HG03520 (cell line): ENCODE measurements at regions not wholly inside any gene's neighbourhood (a gene's known extent, or its start where the extent isn't known, plus 50 kb on each side); places are given as distances from the start of the nearest gene placed in this dataset.
A peak's percentile ranks its signal among the peaks of the same experiment; 100 is the strongest.
"Not testable (repeated sequence)": the region's sequence is repeated elsewhere in the genome, so short reads cannot be mapped to it uniquely, and the experiment has no call there.

Experiments used
- ATAC-seq: cut with Tn5 transposase; IDR thresholded peaks from one replicate; pipeline ENCODE4 v1.9.1; 2021; ENCODE audit warnings: mild to moderate bottlenecking, moderate library complexity; ENCODE audit not compliant: unreplicated experiment

- peak; percentile 81 for ATAC-seq
Observed at GRCh38 chr2:17202628-17203027, 315.6 kb downstream of the RAD51AP2 start.

DNA sequence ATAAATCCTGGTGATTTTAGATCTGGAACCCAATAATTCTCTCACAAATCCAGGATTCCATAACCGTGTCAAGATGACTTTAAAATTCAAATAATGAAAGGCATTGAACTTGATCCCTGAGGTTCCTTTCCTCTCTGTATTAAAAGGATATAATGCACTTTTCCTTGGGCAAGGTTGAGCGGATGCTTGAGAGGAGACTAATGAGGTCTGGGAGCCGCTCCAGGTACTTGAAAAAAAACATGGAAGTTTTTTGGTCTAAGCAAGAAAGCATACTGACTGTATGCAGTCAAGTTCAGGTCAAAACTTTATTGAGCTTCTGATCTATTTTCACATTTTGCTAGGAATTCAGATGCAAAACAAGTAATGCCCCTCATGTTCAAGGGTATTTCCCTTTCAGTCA, 318.5 kb downstream of the RAD51AP2 start:
- ATAC-seq = no peak

- ATAC-seq = no peak
Observed at GRCh38 chr2:17196380-17196779, 321.9 kb downstream of the RAD51AP2 start.

GRCh38 chr2:17195016-17195415, 323.2 kb downstream of the RAD51AP2 start:
- no peak for ATAC-seq

- no peak for ATAC-seq
Observed at GRCh38 chr2:17194083-17194482, 324.2 kb downstream of the RAD51AP2 start.

DNA sequence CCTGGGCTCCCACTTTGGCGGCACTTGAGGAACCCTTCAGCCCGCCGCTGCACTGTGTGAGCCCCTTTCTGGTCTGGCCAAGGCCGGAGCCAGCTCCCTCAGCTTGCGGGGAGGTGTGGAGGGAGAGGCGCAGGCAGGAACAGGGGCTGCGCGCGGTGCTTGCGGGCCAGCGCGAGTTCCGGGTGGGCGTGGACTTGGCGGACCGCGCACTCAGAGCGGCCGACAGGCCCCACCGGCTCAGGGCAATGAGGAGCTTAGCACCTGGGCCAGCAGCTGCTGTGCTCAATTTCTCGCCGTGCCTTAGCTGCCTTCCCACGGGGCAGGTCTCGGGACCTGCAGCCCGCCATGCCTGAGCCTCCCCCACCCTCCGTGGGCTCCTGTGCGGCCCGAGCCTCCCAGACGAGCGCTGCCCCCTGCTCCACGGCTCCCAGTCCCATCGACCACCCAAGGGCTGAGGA, 324.8 kb downstream of the RAD51AP2 start:
- not testable (repeated sequence) for ATAC-seq

DNA sequence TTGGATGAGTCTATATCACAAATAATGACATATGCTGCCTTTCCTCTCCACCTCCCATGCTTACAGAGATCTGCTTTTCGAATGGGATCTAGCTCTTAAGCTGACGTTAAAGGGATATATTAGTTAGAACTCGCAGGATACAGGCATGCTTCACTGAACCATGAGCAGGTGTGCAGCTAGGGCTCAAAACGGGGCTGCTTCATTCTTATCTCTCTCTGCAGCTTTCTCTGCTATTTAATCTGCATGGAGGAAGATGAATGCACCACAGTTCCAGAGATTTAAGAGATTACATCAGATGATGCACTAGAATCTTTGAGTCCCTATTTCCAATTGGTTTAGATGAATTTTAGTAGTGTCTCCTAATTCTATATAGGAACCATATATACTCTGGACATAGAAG, 327.0 kb downstream of the RAD51AP2 start:
- no peak for ATAC-seq

DNA sequence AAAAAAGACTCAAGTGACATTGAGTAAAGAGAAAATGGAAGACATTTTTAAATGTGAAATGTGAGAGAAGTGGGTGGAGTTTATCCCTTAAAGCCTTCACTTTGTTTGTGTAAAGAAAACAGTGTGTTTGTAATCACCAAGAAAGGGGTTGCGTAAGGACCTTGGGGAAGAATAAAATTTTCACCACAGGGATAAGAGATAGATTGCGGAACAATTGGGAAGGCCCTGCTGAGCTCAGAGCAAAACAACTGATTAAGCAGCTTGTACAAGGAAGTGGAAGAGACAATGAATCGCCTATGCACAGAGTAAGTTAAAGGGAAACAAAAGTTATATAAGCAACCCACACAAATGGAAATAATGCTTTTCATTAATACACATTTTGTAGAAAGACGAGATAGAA, 327.7 kb downstream of the RAD51AP2 start:
- ATAC-seq = no peak

DNA sequence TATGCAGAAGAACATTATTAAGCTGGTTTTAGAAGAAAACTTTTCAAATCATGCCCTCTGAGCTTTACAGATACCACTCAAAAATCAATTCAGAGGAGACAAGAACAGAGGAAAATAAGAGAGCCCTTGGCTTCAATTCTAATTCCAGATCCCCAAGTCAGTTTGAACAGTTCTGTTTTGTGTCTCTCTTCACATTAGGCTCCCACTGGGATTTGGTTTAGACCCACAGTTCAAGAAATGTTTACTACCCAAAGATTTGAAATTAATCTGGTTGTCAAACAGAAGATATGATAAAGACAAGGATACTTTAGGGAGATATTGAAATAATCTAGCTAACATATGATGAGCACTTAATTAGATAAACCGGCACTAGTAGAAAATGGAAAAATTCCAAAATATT, 329.5 kb downstream of the RAD51AP2 start:
- ATAC-seq = no peak

DNA sequence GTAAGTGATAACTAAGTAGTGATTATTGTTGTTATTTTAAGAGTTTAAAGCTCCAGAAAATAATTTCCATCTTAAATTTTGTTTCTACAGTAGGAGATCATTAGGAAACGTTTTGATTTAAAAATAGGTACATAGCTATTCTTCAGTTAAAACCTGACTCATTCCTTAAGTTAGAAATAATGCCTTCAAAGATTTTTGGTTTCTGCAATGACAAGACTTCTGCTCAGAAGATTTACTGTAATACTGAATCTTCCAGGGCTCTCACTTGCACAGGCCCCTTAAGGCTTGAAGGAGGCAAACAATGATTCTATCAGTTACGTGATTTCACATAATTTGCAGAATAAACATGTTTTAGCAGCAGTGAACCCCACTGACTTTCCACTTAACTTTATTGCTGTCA, 333.7 kb downstream of the RAD51AP2 start:
- no peak for ATAC-seq

DNA sequence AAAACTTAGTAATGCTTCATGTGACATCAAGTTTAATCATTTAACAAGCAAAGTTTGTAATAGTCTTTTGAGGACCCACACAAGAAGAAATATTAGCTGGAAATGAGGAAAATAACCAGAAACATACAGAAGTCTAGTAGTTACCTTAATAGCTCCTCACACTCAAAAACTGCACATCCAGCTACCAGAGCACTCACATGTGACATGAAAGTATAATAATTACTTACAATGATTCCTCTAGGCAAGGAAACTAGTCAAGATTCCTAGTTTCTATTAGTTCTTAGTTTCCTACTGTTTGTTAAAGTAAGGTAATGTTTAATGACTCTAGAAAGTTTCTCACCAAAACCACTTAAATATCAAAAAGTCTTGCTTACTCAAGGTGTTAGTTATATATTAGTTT, 335.8 kb downstream of the RAD51AP2 start:
- ATAC-seq = no peak

DNA sequence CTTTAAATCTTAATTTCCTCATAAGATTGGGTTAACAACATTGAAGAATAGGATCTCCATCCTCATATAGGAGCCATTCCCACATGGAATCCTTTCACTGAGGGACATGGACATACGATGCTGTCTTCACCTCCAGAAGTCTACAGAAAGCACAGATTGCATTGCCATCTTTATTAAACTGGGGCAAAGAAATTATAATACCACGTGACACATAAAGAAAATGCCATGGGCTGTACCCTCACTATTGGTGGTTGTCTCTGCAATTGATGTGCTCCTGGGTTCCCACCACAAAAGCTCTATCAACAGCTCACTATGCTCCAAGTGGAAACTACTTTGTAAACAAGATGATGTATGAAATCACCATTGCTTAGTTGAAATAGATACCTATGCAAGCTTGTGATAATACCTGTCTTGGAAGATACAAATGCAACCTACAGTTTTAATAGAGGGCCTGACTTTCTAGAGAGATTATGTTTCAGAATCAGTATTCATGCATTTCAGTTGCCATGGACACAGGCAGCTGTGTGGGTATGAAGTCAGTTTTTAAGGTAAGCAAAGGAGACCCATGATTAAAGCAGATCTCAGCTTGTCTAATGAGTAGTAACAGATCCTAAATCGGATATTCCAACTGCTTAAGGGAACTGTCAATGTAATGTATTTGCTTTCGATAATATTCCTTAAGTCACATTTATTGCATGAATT, 337.0 kb downstream of the RAD51AP2 start:
- no peak for ATAC-seq

DNA sequence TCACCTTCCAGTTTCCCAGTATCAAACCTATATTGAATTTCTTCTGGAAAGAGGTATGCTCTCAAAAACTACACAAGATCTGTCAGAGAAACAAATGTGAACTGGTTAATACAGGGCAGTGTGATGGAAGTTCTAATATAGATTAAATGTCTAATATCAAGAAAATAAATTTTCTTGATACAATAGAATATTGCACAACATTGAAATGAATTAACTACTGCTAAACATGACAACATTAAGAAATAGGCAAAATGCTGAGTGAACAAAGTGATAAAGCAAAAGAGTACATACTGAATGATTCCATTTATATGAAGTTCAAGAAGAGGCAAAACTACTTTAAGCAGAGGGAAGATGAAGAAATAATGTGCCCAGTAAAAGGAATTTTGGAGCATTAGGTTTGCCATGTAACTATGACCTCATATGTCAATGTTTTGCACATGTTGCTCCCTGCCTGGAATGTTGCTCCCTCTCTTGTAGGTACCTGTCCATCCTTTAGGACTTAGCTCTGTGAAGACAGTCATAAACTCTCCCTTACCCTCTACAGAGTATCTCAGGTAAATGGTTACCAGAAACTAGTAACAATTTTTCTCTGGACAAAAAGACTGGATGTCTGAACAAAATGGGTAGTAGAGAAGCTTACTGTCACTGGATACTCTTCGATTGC, 339.0 kb downstream of the RAD51AP2 start:
- ATAC-seq = no peak

DNA sequence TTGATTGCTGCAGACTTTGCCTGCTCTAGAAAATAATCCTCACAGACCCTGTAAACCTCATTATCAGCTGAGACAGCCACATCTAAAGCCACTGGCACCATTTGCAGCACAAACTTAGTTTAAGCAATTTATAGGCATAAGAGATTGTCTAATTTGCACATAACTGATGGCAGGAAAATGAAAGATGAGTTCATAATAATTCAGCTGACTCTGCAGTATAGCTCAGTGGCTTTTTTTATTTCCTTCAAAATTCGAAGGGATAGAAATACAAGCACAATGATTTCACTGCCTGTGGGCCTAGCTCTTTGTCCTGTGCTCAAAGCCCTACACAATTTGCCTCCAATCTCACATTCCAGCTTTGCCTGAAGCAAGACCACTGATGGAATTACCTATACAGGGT, 341.2 kb downstream of the RAD51AP2 start:
- ATAC-seq = no peak

DNA sequence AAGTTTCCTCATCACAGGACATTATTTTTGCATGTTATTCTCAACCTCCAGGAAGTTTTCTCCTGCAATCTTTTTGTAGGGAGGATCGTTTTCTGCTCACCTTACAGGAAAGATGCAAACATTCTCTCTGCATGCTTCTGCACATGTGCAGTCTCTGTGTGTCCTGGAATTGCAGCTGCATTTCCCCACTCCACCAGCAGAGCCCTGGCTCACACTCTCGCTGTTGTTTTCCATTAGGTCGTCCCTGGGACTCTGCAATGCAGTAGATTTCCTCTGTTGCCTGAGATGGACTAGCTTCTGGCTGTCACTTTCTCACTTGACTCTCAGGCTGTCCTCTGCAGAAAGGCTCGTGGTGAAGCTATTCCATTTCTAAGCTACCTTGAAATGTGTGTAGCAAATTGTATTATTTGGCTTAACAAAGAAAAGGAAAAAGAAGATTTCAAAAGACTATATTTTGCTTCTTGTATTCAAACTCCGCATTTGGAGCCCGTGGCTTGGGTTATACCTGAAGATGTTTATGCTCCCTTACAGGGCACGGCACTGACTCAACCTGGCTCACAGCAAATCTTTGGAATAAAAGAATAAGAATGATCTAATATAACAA, 346.7 kb downstream of the RAD51AP2 start:
- ATAC-seq = peak; percentile 69

DNA sequence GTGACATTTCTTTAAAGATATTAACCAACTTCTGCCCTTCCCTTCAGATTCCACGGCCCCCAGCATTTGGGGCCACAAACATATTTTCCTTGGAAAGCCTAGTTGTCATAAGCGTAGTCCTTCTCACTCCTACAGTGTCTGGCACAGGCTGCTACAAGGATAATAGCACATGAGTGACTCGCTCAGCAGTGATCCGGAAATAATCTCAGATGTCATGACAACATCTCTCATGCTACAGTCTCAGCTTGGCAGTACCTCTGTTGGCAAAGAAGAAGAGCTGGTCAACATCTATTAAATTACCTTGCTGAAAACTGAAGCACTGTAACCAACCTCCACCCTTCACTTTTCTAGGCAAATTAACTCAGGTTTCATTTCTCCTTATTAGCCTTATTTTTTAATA, 351.7 kb downstream of the RAD51AP2 start:
- no peak for ATAC-seq

GRCh38 chr2:17164550-17164949, 353.7 kb downstream of the RAD51AP2 start:
- no peak for ATAC-seq

- ATAC-seq = no peak
Observed at GRCh38 chr2:17163638-17164037, 354.6 kb downstream of the RAD51AP2 start.

DNA sequence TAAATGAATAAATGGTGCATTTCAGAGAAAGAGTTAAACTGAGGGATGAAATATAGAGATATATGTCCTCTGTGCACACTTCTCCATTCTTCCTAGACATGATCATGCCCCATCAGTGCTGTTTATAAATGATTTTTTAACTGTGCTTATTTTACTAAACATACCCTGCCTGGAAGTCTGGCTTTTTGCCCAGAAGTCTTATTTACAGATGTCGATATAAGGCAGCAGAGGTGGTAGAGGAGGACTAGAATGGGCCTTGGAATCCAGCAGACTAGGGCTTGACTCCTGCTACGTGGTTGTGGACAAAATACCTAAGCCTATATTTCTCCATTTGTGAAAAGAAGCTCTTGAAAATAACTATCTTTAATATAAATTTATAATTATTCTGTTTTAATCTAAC, 355.5 kb downstream of the RAD51AP2 start:
- ATAC-seq = no peak

DNA sequence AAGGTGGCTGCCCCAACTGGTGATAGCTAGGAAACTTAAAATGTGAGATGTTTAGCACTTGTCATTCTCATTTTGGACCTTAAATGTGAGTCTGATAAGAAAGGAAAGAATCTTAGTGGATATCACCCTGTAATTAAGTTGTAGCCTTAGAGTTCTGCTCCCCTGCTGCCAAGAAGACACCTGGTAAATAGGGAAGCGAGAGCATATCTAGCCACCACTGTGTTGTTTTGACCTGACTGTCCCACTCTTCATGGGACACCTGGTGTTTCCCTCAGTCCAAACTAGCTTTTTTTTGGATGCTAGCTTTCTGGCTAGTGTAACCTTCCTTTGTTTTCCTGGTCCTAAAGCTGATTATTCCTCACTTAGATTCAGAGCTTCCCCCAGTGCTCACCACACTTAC, 357.6 kb downstream of the RAD51AP2 start:
- peak; percentile 80 for ATAC-seq

DNA sequence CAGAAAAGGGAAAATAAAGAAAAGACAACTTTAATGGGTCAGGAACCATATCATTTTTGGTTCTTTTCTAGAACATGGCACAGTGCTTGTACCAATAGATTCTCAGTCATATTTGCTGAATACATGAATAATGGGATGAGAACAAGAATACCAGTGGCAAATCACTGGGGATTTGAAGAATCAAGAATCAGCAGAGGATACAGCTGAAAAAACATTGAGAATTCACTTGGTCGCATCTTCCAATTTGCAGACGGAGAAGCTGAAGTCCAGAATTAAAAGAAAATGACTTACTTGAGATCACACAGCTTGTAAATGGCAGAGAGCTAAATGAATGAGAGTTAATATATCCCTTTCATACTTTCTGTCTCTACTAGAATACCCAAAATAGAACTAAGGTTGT, 362.2 kb downstream of the RAD51AP2 start:
- no peak for ATAC-seq

- no peak for ATAC-seq
Observed at GRCh38 chr2:17149945-17150344, 368.3 kb downstream of the RAD51AP2 start.
